A673 (cell line): ENCODE measurements at regions not wholly inside any gene's neighbourhood (a gene's known extent, or its start where the extent isn't known, plus 50 kb on each side); places are given as distances from the start of the nearest gene placed in this dataset.

ENCODE experiments used
- EZH2 ChIP-seq: fragments of 200-600 bp; sonication (generic); IDR thresholded peaks from 2 replicates; pipeline ENCODE4 v1.6.1; 2017; ENCODE audit warnings: borderline replicate concordance, low read depth, mild to moderate bottlenecking, mixed read lengths, antibody characterized with exemption, low read length; ENCODE audit not compliant: poor library complexity, severe bottlenecking
- TF ChIP-seq, protein P1 (sequence below): fragments of 300-800, 200-600 bp; sonication (generic); conservative IDR thresholded peaks from 2 replicates; pipeline ENCODE4 v1.5.1; 2017; ENCODE audit warnings: low read depth, mild to moderate bottlenecking, antibody characterized with exemption, low read length, moderate library complexity, mixed read lengths

DNA sequence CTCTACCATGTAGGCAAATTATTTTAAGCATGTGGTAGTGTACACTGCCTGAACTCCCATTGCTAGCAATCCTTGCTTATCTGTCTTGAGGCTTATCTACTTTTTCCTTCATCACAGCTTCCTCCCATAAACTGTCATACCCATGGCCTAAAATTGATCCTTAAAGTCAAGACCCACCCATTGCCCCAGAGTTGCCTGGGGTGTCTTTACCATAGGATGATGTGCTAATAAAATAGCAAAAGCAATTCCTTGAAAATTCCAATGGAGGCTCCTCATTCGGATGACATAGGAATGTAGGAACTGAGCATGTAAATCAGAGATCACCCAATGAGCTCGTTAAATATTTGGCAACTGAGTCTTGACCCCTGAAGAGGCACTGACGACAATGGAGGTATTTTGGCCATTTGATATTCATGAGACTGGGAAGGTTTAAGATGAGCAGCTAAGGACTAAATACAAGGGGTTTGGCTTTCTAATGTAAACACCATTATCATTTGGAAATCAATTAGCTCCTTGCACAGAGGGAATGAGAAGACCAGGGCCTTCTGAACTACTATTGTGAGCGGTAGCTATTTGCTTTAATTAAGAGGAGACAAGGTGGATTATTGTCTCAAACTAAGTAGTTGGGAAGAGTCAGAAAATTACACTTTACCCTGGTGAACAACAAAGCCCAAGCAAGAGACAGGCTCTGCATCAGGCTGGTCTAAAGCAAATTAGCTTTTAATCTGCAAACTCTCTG, 234.9 kb downstream of the GATA3 start:
- TF ChIP-seq, protein P1, sequence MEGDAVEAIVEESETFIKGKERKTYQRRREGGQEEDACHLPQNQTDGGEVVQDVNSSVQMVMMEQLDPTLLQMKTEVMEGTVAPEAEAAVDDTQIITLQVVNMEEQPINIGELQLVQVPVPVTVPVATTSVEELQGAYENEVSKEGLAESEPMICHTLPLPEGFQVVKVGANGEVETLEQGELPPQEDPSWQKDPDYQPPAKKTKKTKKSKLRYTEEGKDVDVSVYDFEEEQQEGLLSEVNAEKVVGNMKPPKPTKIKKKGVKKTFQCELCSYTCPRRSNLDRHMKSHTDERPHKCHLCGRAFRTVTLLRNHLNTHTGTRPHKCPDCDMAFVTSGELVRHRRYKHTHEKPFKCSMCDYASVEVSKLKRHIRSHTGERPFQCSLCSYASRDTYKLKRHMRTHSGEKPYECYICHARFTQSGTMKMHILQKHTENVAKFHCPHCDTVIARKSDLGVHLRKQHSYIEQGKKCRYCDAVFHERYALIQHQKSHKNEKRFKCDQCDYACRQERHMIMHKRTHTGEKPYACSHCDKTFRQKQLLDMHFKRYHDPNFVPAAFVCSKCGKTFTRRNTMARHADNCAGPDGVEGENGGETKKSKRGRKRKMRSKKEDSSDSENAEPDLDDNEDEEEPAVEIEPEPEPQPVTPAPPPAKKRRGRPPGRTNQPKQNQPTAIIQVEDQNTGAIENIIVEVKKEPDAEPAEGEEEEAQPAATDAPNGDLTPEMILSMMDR = no peak
- TF ChIP-seq EZH2 = no peak
